ENCODE measurements at regions not wholly inside any gene's neighbourhood (a gene's known extent, or its start where the extent isn't known, plus 50 kb on each side); places are given as distances from the start of the nearest gene placed in this dataset.

- no peak for DNase-seq
Measured at GRCh38 chr4:155107059-155107458, 101.4 kb upstream of the NPY2R start.

GRCh38 chr4:155114790-155115189 is 93.6 kb upstream of the NPY2R start:
- no peak for DNase-seq

- DNase-seq = no peak
Measured at GRCh38 chr4:155119006-155119405, 89.4 kb upstream of the NPY2R start.

- no peak for DNase-seq
Measured at GRCh38 chr4:155120536-155120935, 87.9 kb upstream of the NPY2R start.

GRCh38 chr4:155122382-155122781 is 86.1 kb upstream of the NPY2R start:
- DNase-seq = no peak

- no peak for DNase-seq
Measured at GRCh38 chr4:155134136-155134535, 74.3 kb upstream of the NPY2R start.

GRCh38 chr4:155140889-155141288 is 67.5 kb upstream of the NPY2R start:
- no peak for DNase-seq

GRCh38 chr4:155143512-155143911 is 64.9 kb upstream of the NPY2R start:
- DNase-seq = no peak
